ENCODE measurements at regions not wholly inside any gene's neighbourhood (a gene's known extent, or its start where the extent isn't known, plus 50 kb on each side); places are given as distances from the start of the nearest gene placed in this dataset.

DNA sequence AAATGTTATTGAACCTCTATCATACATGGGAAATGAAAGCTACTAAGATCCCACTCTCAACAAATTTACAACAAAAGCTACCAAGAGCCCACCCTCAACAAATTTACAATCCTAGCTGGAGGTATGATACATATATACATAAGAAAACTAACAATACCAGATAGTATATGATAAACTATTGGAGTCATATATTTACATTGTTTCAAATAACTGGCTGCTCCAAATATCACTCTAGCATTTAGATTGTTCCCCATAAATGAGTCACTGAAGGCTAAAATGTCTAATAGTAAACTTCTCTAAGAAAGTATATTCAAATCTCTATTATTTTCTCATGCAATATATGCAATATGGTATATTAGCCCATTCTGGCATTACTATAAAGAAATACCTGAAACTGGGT is 151.1 kb downstream of the TMEM161B start:
- H3K4me1 ChIP-seq (ENCODE audit: insufficient read depth, low read length): no peaks in the 10 kb centered on the region
- H3K27me3 ChIP-seq (ENCODE audit: control insufficient read depth in 1 of 2, insufficient read depth in 2 of 2, low read length in 2 of 2): no peaks in the 10 kb centered on the region
- no peaks in the 10 kb centered on the region for H3K36me3 ChIP-seq (ENCODE audit: insufficient read depth, low read length)
- H3K27ac ChIP-seq (ENCODE audit: low read depth, low read length): no peak overlapping the region
- H3K9ac ChIP-seq (ENCODE audit: low read length): no peak overlapping the region
- H3K4me3 ChIP-seq (ENCODE audit: low read depth in 1 of 2, low read length in 2 of 2): no peak overlapping the region
- H3K9me3 ChIP-seq (ENCODE audit: low read length): no peaks in the 10 kb centered on the region

DNA sequence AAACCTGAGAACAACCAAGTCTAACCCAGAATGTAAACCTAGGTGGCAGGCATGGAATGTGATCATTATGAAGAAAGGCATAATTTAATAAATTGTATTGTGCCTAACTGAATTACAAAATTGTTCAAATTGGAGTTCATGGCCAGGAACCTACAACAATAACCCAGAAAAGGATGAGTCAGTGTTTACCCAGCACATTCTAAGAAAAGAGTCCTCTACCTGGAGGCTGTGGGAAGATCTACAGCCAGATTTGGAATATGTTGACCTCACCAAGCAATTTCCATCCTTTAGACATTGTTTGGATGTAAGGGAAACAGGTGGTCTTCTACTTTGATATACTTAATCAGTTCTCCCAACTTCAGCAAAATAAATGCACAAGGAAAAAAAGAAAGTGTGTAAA is 152.2 kb downstream of the TMEM161B start:
- Histone ChIP-seq H3K4me1 (ENCODE audit: insufficient read depth, low read length) (no peaks in the 10 kb centered on the region), H3K27me3 (ENCODE audit: control insufficient read depth in 1 of 2, insufficient read depth in 2 of 2, low read length in 2 of 2) (no peaks in the 10 kb centered on the region), H3K9me3 (ENCODE audit: low read length) (no peaks in the 10 kb centered on the region), H3K9ac (ENCODE audit: low read length) (no peak overlapping the region), H3K36me3 (ENCODE audit: insufficient read depth, low read length) (no peaks in the 10 kb centered on the region), H3K4me3 (ENCODE audit: low read depth in 1 of 2, low read length in 2 of 2) (no peak overlapping the region), H3K27ac (ENCODE audit: low read depth, low read length) (no peak overlapping the region)

DNA sequence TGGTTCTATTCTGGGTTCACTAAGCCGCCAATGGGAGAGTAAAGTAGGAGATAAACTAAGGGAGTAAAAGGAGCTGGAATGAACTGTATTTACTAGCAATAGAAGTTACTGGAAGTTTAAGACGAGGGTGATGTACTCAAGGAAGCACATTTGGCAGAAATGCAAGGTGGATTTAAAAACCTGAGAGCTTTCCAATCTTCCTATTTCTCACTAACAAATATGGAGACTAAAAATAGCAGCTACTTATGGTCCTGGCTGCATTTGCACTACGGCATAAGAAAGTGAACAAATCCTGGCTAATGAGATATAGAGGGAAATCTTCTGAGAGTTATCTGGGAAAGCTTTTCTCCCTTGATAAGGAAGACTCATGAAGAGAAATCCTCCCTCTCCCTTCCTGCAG is 153.4 kb downstream of the TMEM161B start:
- no peaks in the 10 kb centered on the region for H3K4me1 ChIP-seq (ENCODE audit: insufficient read depth, low read length)
- H3K27me3 ChIP-seq (ENCODE audit: control insufficient read depth in 1 of 2, insufficient read depth in 2 of 2, low read length in 2 of 2): no peaks in the 10 kb centered on the region
- no peaks in the 10 kb centered on the region for H3K36me3 ChIP-seq (ENCODE audit: insufficient read depth, low read length)

DNA sequence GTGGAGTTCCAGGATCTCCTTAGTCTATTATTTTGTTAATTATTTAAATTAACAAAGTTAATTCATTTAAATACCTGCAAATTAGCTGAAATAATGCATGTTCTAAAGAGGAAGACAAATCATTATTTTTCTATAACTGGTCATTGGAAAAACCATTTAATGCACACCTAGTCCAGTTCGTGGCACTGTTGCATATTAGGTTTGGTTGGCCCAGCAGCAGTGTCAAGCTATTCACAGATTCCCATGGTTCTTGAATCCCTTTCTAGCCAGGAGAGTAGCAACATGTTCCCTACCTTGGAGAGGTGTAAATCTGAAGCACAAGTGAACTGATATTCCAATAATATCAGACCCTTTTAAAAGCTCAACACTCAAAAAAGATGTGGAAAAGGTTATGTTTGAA is 155.2 kb downstream of the TMEM161B start:
- H3K27ac ChIP-seq (ENCODE audit: low read depth, low read length): no peak overlapping the region
- H3K9ac ChIP-seq (ENCODE audit: low read length): no peak overlapping the region
- H3K9me3 ChIP-seq (ENCODE audit: low read length): no peaks in the 10 kb centered on the region
- no peak overlapping the region for H3K4me3 ChIP-seq (ENCODE audit: low read depth in 1 of 2, low read length in 2 of 2)
- H3K4me1 ChIP-seq (ENCODE audit: insufficient read depth, low read length): no peaks in the 10 kb centered on the region
- H3K36me3 ChIP-seq (ENCODE audit: insufficient read depth, low read length): no peaks in the 10 kb centered on the region
- no peaks in the 10 kb centered on the region for H3K27me3 ChIP-seq (ENCODE audit: control insufficient read depth in 1 of 2, insufficient read depth in 2 of 2, low read length in 2 of 2)

More for the DNA sequence above, 153.4 kb downstream of the TMEM161B start:
- Histone ChIP-seq H3K27ac (ENCODE audit: low read depth, low read length) (no peak overlapping the region), H3K4me3 (ENCODE audit: low read depth in 1 of 2, low read length in 2 of 2) (no peak overlapping the region), H3K9me3 (ENCODE audit: low read length) (no peaks in the 10 kb centered on the region), H3K9ac (ENCODE audit: low read length) (no peak overlapping the region)

DNA sequence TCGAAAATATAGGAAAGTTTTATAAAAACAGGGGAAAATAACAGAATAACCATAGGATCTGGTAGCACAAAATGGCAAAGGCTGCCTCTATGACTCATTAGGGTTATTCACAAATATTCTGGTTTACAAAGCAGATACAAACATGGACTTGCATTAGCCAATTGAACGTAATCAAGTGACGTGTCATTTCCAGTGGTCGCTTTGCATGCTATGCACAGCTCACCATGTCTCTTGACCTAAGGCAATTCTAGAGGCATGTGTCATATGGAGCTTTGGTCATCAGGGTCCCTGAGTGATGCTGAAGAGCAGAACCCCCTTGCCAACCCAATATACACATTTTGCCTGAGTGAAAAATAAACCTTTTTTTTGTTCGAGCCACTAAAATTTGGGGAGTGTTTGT is 158.8 kb downstream of the TMEM161B start:
- Histone ChIP-seq H3K36me3 (ENCODE audit: insufficient read depth, low read length) (no peaks in the 10 kb centered on the region), H3K4me3 (ENCODE audit: low read depth in 1 of 2, low read length in 2 of 2) (no peak overlapping the region), H3K9ac (ENCODE audit: low read length) (no peak overlapping the region), H3K27ac (ENCODE audit: low read depth, low read length) (no peak overlapping the region), H3K27me3 (ENCODE audit: control insufficient read depth in 1 of 2, insufficient read depth in 2 of 2, low read length in 2 of 2) (no peaks in the 10 kb centered on the region), H3K9me3 (ENCODE audit: low read length) (no peaks in the 10 kb centered on the region), H3K4me1 (ENCODE audit: insufficient read depth, low read length) (no peaks in the 10 kb centered on the region)

DNA sequence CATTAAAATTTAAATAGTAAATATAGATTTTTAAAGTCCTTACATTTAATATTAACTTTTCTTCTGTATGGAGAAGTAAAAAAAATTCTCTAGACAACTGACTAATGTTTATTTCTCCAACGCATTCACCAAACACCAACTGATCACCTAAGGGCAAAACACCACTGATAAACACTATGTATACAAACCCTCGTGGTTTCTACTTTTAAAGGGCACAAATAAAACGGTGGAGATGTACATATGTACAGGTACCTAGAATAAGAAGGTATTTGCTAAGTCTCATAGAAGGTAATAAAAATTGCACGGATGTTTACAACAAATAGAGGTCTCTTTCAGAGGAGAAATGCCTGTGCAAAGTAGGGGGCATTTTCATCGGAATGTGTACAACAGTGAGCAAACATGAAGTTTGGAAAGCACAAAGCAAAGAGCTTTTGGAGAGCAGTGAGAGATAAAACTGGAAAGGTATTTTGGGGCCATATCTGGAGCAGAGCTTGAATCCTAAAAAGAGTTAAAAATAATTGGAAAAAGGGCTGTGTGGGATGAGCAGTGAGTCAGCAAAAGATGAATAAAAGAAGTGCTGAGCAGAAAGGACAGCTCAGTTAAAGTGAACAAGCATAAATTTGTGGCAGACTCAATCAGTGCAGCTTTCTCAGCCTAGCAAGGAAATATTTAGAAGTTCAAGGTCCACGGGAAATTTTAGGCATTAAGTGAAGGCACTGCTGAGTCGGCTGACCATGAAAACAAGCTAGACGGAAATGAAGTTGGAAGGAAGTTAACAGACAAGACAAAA is 160.0 kb downstream of the TMEM161B start:
- Histone ChIP-seq H3K9me3 (ENCODE audit: low read length) (no peaks in the 10 kb centered on the region), H3K4me3 (ENCODE audit: low read depth in 1 of 2, low read length in 2 of 2) (no peak overlapping the region), H3K27me3 (ENCODE audit: control insufficient read depth in 1 of 2, insufficient read depth in 2 of 2, low read length in 2 of 2) (no peaks in the 10 kb centered on the region), H3K27ac (ENCODE audit: low read depth, low read length) (no peak overlapping the region), H3K4me1 (ENCODE audit: insufficient read depth, low read length) (no peaks in the 10 kb centered on the region), H3K36me3 (ENCODE audit: insufficient read depth, low read length) (no peaks in the 10 kb centered on the region), H3K9ac (ENCODE audit: low read length) (no peak overlapping the region)

DNA sequence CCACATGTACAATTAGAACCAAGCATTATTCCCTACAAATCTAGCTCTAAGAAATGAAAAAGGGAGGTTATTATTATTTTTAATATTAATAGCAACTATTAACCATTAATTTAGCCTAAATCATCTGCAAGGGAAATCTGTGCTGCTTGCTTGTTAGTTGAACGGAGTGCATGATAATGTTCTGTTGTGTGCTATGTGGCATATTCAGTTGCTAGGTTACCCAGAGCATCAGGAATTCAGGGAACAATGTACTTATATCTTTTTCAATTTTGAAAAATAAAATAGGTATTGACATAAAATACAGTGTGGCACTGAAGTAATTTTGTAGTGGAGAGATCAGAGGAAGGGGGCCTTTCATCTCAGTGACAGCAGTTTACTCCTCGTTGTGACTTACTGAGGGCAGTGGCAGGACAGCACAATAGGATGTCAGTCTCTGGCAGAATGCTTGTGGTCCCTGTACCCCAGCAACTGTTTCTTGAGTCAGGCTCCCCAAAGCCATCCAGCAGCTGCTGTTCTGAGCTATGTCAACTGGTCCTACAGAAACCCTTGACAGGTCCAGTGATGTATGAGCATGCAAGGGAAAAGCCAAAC is 173.6 kb downstream of the TMEM161B start:
- Histone ChIP-seq H3K9me3 (ENCODE audit: low read length) (no peaks in the 10 kb centered on the region), H3K27ac (ENCODE audit: low read depth, low read length) (no peak overlapping the region), H3K4me1 (ENCODE audit: insufficient read depth, low read length) (no peaks in the 10 kb centered on the region), H3K9ac (ENCODE audit: low read length) (no peak overlapping the region), H3K4me3 (ENCODE audit: low read depth in 1 of 2, low read length in 2 of 2) (no peak overlapping the region), H3K36me3 (ENCODE audit: insufficient read depth, low read length) (no peaks in the 10 kb centered on the region), H3K27me3 (ENCODE audit: control insufficient read depth in 1 of 2, insufficient read depth in 2 of 2, low read length in 2 of 2) (no peaks in the 10 kb centered on the region)

DNA sequence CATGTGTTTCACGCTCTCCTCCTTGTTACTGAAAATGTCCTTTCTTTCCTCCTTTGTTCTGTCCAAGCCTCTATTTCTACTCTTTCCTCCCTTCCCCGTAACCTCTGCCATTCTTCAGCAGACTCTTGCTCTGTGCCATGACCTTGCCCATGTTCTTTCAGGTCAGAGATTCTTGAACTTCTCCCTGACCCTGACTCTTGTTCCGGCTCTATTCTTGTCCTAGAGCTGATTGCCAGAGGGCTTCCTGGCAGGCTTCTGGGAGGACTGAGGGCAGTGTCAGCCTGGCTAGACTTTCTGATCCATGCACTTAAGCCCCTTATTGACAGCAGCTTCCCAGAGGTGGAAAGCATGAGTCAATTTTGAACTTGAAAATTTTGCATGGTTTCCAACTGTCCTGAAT is 174.2 kb downstream of the TMEM161B start:
- H3K9ac ChIP-seq (ENCODE audit: low read length): no peak overlapping the region
- H3K9me3 ChIP-seq (ENCODE audit: low read length): no peaks in the 10 kb centered on the region
- H3K36me3 ChIP-seq (ENCODE audit: insufficient read depth, low read length): no peaks in the 10 kb centered on the region
- no peaks in the 10 kb centered on the region for H3K27me3 ChIP-seq (ENCODE audit: control insufficient read depth in 1 of 2, insufficient read depth in 2 of 2, low read length in 2 of 2)
- H3K4me1 ChIP-seq (ENCODE audit: insufficient read depth, low read length): no peaks in the 10 kb centered on the region
- no peak overlapping the region for H3K27ac ChIP-seq (ENCODE audit: low read depth, low read length)
- no peak overlapping the region for H3K4me3 ChIP-seq (ENCODE audit: low read depth in 1 of 2, low read length in 2 of 2)

DNA sequence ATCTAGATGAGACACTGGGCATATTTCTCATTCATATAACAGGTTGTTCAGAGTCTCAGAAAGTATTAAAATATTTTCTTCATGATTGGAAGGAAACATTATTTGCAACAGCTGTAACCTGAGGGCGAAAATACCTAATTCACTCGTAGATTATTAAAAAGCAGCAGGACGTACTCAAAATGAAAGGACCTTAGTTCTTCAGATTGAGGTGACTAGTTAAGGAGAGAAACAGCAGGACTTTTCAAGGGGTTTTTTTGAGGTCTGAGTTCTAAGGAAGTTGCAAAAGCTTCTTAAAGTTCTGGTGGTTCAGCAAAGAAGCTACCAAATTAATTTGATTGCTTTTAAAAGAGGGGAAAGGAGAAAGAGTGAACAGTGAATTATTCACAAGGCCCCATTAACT is 174.9 kb downstream of the TMEM161B start:
- H3K4me3 ChIP-seq (ENCODE audit: low read depth in 1 of 2, low read length in 2 of 2): no peak overlapping the region

DNA sequence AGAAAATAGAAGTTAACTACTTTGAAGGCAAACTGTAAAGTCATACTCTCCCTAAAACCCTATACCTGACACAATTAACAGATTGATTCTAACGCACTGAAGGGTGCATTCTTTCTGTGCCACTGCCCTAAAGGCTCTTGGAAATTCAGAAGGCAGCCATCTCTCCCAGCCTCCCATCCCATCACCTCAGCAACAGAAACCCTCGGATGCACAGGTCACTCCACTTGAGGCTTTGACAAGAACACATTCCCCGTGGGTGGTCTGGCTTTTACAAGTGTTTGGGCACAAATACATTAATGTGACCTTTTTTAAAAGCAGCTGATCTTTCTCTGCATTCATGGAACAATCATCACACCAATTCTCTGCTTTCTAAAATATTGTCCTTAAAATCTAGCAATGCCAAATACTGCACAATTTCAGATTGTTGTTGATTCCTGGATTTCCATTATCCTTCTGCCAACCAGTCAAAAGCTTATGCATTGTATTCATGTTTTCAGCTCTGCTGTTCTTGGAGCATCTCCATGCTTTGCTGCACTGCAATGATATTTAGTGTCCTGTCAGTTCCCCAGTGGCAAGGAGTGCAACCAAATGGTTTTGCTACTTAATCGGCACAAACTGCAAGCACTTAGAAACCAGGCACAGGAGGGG is 175.6 kb downstream of the TMEM161B start:
- no peak overlapping the region for H3K4me3 ChIP-seq (ENCODE audit: low read depth in 1 of 2, low read length in 2 of 2)
- H3K4me1 ChIP-seq (ENCODE audit: insufficient read depth, low read length): no peaks in the 10 kb centered on the region
- no peaks in the 10 kb centered on the region for H3K9me3 ChIP-seq (ENCODE audit: low read length)
- no peak overlapping the region for H3K9ac ChIP-seq (ENCODE audit: low read length)
- H3K27ac ChIP-seq (ENCODE audit: low read depth, low read length): no peak overlapping the region
- no peaks in the 10 kb centered on the region for H3K27me3 ChIP-seq (ENCODE audit: control insufficient read depth in 1 of 2, insufficient read depth in 2 of 2, low read length in 2 of 2)
- H3K36me3 ChIP-seq (ENCODE audit: insufficient read depth, low read length): no peaks in the 10 kb centered on the region

More for the DNA sequence above, 174.9 kb downstream of the TMEM161B start:
- no peaks in the 10 kb centered on the region for H3K27me3 ChIP-seq (ENCODE audit: control insufficient read depth in 1 of 2, insufficient read depth in 2 of 2, low read length in 2 of 2)
- H3K36me3 ChIP-seq (ENCODE audit: insufficient read depth, low read length): no peaks in the 10 kb centered on the region
- H3K4me1 ChIP-seq (ENCODE audit: insufficient read depth, low read length): no peaks in the 10 kb centered on the region
- no peaks in the 10 kb centered on the region for H3K9me3 ChIP-seq (ENCODE audit: low read length)
- no peak overlapping the region for H3K9ac ChIP-seq (ENCODE audit: low read length)
- no peak overlapping the region for H3K27ac ChIP-seq (ENCODE audit: low read depth, low read length)

DNA sequence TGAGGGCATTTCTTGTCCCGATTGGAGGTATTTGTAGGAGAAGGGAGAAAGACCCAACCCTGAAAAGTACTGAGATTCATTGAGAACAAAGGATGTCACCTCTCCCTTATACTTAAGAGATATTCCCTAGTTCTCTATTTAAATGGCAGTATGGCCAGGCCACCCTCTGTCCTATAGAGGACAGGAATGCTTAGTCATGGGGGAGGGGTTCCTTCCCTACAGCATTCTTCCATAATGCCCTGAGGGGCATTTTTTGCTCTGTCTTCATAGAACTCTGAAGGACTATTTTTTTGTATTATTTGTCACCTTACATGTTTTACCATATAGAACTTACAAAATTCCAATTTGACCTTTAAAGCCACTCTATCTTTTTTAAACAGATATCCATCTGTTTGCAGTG is 176.3 kb downstream of the TMEM161B start:
- Histone ChIP-seq H3K9ac (ENCODE audit: low read length) (no peak overlapping the region), H3K4me3 (ENCODE audit: low read depth in 1 of 2, low read length in 2 of 2) (no peak overlapping the region), H3K27ac (ENCODE audit: low read depth, low read length) (no peak overlapping the region), H3K27me3 (ENCODE audit: control insufficient read depth in 1 of 2, insufficient read depth in 2 of 2, low read length in 2 of 2) (no peaks in the 10 kb centered on the region), H3K4me1 (ENCODE audit: insufficient read depth, low read length) (no peaks in the 10 kb centered on the region), H3K36me3 (ENCODE audit: insufficient read depth, low read length) (no peaks in the 10 kb centered on the region), H3K9me3 (ENCODE audit: low read length) (no peaks in the 10 kb centered on the region)
